ENCODE measurements at regions not wholly inside any gene's neighbourhood (a gene's known extent, or its start where the extent isn't known, plus 50 kb on each side); places are given as distances from the start of the nearest gene placed in this dataset.

DNA sequence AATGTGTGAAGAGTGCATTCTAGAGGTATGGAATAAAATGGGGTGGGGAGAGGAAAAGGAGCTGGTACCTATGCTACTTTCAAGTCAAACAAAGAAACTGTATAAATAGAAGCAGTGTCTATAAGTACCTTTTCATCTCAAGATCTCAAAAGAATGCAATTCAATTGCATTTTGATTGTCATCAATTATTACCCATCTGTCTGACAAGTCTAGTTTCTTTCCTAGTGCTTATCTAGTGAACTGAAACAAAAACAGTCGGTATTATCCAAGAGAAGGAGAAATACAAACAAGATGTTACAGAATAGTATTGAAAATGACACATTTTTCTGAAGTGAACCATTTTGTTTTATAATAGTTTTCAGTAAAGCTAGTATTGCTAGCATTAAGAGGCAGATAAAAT is 754.5 kb upstream of the LRRN3 start:
- no peak for DNase-seq

DNA sequence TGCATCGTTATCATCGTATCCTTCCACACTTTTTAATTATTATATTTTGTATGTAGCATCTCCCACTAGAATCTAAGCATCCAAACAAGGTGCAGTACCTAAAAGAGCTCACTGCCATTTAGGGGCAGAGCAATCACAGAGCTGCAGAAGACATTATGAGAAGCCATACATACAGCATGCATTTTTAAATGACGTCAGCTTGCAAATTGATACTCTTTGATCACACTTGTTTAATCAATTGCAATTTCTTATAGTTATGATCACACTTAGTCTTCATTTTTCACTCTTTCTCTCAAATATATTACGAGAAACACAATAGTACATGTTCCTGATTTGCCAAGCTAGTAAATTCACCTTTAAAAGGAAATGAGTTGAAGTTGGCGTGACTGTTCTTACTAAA is 753.3 kb upstream of the LRRN3 start:
- no peak for DNase-seq

DNA sequence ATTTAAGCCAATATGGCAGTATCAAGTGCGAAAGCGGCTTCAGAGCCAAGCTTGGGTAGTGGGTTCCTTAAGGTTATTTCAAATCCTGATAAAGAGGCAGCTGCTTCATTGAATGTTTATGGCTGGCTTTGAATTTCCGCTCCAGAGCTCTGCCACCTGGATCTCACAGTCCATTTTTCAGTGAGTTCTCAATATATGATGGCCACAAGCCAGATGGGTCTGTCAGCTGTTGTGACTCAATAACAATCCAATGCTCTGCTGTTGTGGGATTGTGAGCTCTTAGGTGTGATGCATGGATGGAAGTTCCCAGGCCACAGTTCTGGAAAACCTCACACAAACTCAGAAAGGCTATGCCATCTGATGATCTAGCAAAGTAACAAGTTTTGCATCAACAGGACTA is 743.8 kb upstream of the LRRN3 start:
- no peak for DNase-seq

DNA sequence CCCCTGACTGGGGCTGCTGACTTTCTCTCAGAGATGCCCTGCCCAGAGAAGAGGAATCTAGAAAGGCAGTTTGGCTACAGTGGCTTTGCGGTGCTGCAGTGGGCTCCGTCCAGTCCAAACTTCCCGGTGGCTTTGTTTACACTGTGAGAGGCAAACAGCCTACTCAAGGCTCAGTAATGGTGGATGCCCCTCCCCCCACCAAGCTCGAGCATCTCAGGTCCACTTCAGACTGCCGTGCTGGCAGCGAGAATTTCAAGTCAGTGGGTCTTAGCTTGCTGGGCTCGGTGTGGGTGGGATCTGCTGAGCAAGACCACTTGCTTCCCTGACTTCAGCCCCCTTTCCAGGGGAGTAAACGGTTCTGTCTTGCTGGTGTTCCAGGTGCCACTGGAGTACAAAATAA is 734.5 kb upstream of the LRRN3 start:
- DNase-seq = no peak

DNA sequence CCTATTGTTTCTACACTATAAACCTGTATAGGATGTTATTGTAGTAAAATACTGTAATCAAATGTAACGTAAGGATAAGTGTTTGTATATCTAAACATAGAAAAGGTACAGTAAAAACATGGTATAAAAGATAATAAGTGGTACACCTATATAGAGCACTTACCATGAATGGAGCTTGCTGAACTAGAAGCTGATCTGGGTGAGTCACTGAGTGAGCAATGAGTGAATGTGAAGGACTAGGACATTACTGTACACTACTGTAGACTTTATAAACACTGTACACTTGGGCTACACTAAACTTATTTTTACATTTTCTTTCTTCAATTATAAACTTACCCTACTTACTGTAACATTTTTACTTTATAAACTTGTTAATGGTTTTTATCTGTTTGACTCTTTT is 732.9 kb upstream of the LRRN3 start:
- DNase-seq = no peak

DNA sequence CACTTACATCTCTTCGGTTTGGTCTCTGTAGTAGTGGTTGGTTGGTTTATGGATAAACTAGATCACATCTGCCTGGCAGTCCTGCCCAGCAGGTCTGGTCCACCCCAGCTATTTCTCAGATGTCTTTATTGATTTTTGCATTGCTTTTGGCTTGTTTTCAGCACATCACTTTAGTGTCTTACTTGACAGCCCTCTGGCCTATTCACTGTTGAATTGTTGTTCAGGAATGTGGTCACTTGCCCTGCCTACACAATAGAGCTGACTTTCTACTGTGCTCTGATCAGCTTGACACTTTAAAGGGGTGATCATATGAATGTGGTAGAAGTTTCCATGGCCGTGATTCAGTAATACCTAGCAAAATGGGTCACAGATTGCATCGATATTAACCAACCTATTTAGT is 719.2 kb upstream of the LRRN3 start:
- no peak for DNase-seq

DNA sequence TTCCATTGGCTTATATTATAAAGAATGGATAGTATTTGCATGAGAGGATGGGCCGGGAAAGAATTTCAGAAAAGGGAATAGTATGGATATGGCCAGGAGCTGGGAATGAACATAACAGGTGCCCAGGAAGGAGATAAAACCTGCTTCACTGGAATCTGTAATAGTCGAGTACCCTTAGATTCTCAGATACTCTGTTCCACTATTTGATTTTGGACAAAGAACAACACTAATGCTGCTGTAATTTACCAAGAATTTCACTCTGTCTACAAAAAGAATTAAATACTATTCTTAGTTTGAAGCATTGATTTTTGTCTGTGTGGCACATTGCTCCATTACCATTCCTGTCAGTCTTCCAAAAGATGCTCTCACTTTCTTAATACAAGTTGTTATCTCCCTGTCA is 718.2 kb upstream of the LRRN3 start:
- no peak for DNase-seq

DNA sequence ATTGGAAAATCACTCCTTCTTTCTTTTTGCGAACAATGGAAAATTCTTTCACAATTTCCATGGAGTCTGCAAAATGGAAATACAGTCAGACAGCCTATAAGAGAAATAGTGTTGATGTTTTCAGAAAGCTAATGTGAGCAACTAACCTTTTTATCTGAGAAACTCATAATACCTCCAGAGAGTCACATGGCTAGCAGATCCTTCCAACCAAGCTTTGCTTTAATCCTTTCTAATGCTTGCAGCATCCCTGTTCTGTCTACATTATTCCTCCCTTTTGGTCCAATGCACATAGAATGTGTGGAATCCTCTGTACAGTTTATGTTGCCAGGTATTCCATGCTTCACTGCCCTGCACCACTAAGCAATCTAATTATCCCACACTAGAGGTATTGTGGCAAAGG is 717.5 kb upstream of the LRRN3 start:
- no peak for DNase-seq

DNA sequence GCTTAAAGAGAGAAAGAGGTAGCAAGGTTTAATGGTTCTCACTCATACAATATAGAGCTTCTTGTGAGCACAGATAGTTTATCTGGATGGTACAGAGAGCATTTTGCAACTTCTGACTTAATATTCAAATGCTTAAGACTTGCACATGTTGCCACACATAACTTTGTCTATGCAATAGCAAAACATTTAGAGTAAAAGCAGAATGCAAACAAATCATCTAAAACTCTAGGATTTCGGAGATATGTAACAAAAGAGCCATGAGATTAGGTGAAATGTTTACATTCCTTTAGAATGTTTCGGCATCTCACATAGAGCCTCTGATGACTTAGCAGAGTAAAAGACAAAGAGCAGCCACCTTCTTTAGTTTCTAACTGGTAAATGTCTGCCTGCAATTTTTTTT is 717.1 kb upstream of the LRRN3 start:
- no peak for DNase-seq

DNA sequence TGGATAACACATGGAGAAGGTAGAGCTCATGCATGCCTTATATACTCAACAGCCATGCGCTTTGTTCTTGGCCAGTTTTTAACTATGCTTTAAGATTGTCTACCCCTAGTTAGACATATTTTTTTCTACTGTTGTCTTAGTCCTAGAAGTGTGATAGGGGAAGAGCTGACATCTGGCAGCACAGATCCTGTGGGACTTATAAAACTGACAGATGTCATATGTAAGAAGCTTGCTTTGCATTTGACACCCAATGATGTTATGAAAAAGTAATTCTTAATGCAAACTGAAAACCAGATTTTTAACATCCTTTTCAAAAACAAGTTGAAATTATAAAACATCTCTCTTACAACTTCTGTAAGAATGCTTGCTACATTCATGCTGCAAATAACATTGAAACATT is 715.9 kb upstream of the LRRN3 start:
- no peak for DNase-seq

DNA sequence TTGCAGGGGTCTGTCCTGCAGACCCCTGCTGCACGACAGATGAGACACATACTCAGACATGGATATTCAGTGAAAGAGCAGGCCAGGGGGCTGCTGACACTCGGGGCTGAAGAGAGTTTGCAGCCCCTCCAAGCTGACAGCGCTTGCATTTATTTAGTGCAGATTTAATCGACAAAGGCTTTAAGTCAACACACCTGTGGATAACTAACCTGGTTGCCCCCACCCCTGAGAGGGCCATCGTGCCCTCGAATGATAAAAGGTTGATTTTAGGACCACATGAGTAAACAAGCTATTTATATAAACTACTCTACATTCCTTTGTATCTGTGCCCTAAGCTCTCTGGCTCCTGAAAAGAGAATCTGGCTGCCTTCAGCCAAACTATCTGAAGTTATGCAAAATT is 708.2 kb upstream of the LRRN3 start:
- DNase-seq = no peak

DNA sequence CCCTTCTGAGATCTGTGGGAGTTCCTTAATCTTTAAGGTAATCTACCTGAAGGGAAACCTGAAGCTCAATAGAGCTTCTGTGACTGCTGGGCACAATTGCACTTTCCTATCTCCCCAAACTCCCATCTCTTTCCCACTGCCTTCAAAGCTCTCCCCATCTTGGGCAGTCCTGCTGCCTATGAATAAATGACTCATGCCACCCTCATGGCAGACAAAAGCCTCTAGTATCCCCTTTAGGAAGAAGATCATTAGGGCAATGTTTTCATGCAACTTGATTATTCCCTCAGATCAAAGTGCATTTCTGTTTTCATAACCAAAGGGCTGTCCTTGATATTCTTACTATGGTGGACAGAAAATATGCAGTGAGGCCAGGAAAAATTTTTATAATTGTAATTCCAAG is 704.9 kb upstream of the LRRN3 start:
- no peak for DNase-seq

DNA sequence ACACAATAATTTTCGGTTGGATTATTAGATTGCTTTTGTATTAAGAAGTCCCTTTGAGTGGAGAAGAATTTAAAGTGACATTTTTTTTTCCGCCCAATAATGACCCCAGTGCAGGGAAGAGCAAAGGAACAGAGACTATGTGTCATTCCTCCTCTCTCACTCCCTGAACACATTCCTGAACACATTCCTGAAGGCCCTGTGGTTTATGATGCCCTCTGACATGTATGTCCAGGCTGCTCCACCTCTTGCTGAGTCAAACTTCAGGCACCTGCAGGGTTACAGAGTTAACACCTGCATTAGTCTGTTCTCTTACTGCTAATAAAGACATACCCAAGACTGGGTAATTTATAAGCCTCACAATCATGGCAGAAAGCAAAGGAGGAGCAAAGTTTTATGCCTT is 704.0 kb upstream of the LRRN3 start:
- DNase-seq = no peak

DNA sequence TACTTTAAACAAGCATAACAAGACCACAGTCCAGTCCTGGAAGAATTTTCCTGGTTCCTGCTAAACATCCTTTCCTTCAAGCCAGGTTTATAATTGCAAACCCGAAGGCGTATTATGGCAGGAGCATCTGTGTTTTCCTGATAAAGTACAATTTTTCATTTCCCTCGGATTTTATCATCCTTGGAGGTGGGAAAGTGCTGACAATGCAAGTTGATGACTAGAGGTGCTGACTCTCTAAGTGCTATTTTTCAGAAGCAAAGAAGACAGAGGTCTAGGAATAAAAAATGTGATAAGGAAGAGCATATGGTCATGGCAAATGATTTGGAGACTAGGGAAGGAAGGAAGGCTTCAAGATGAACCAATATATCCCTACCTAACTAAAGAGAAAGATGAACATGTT is 703.2 kb upstream of the LRRN3 start:
- DNase-seq = no peak

DNA sequence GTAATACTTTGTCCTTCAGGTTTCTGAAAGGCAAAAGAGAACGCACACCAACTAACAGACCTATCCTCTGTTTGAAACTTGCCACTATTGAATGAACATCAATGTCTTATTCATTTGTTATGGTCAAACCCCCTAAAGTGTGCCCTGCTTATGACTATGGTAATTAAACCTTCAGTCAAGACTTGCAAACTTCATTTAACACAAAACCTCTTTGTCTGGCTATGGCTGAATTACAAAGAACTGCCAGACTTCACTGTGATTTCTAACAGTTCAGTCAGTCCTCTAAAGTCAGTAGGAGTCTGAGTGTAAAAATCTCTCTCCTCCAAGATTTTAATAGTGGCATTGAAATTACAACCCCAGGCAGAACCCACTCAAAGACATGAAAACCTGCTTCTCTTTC is 702.5 kb upstream of the LRRN3 start:
- no peak for DNase-seq

DNA sequence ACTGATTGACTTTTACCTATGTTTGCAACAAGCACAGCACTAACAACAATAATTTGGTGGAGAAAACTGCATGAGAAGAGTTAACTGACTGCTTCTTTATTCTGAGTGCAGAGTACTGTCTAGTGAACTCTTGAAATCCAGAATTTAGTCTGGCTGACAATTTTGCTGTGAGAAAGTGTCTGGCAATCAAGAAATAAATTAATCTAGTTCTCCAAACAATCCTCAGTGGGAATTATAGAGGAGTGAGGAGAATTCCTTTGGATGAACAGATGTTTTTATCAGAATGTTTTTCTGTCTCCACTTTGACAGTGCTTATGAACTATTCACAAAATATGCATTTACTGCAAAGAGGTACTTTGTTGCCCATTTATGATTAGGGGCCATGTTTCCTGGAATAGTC is 694.9 kb upstream of the LRRN3 start:
- DNase-seq = no peak

DNA sequence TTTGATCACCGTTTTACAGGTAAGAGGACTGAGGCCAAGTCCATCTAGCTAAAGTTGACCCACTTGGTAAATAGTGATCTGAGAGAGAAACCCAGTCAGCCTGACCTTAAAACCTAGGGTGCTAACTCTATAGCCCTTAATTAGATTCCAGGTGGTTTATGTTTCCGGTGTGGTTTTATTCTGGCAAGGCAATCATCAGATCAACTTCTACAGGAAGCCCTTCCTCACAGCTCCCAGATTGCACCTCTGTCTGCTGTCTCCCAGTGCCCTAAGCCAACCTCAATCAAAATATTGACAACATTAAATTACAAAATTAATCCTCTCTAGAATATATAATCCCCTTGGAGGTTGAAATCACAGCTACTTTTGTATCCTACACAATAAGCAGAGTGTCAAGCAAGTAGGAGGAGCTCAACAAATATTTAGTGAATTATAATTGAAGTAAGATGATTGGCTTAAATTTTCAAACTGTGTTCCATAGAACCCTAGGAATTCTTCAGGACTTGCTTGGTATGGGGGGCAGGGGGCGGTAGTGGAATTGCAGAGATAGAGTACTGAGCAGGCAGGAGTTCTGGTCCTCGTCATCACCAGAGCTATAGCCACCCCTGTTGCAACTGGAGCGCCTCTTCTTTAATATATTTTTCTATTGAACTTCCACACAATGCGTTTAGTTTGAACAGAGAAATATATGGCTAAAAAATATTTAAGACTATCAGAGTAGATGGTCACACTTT is 692.8 kb upstream of the LRRN3 start:
- no peak for DNase-seq

DNA sequence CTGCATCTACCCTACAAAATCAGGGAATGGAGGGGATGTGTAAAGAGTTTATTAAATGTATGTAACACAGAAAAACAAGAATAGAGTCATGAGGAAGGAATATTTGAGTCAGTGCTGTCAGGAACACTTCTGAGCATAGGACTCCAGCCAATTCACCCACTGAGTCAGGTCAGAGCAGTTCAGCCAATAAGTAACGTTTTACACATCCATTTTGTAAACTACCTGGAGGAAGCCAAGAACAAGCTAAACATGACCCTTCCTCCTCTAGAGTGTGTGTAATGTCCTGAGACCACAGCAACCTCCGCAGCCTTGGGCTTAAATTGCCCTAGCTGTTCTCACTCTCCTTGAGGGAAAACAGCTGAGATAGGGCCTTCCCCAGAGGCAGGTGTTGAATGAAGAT is 691.5 kb upstream of the LRRN3 start:
- DNase-seq = no peak

DNA sequence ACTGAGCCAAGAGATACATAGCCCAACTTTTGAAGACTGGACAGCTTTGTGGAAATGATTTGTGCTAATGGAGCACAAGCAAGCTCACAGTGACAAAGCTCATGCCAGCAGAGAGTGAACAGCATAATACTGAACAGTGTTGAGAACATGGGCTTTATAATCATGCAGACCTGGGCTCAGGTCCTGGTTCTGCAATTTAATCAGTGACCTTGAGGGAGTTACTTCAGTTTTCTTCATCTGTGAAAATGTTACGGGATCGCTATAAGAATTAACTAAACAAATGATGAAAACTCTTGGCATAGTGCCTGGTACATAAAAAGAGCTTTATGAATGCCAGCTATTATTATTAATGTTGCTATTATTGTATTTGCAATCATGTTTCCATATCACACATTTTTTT is 690.5 kb upstream of the LRRN3 start:
- no peak for DNase-seq

DNA sequence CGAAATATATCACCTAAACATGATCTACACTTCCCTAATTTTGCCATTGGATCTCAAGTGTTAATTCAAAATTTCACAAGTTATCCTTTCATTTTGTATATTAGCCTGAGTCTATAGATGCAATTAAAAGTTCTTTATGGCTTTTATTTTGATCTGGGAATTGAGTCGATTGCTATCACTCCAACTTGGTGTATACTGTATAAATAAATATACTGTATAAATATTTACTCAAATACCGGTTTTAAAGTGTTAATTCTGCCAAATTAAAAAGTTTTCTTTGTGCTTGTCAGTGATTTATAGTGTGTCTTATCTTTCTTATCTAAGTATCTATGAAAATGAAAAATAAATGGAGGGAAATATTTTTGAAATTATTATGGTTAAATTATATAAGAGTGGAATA is 683.7 kb upstream of the LRRN3 start:
- DNase-seq = no peak

DNA sequence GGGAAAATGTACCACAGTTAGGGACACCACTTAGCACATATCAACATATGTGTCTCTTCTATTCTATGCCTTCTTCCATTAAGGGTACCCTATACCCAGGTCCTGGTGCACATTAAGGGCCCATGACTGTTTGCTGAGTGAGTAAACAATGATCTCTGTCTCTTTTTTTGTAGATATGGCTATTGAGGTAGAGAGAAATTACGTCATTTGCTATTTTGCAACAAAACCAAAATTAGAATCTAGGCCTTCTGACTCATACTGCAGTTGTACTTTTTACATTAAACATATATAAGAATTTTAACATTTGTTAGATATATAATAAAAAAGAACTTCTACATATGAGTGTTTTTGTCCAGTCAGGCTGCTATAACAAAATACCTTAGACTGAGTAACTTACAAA is 683.2 kb upstream of the LRRN3 start:
- no peak for DNase-seq

DNA sequence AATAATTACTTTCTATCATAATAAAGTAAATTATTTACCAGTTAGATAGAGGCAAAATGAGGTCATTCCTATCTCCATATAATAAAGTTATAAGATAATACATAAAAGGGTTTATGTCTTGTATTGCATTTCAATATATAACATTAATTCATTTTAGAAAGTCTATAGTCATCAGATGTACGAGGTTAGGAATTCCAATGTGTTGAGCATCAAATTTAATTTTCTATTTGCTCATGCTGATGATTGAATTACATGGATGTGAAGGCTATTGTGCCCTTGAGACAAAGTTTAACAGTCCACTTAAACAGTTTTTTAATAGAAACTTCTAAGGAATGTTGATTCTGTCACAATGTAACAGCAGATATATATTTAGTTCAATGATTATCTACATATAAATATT is 678.3 kb upstream of the LRRN3 start:
- DNase-seq = no peak

DNA sequence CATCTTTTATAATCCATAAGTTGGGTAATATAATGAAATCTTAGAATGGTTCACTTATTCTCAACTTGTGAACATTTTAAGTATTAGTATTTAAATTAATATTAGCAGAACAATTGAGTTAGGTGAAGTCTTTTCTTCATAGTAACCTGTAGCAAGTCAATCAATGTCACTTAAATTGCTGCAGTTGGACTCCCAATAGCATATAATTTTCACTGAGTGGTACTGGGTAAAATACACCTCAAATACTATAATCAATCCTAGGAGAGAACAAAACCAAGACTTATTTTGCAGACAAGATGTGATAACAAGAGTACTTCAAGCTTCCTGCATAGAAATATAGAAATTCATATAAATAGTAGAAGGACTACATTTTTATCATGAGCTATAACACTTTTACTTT is 677.9 kb upstream of the LRRN3 start:
- no peak for DNase-seq

DNA sequence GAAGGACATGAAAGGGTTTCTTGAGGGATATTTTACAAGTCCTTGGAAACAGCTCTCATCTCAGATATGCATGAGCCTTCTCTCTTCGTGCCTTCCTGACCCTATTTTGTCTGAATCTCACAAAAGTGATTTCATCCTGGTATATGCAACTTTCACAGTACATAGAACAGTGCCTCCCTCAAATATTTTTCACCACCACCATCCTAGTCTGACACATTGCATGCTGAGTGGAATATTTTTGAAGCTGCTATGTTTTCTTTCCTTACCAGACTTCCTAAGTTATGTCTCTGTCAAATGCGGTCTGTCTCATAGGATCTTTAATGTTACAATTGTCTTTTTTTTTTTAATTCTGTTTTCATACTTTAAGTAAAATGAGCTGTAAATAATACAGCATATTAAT is 673.3 kb upstream of the LRRN3 start:
- no peak for DNase-seq

DNA sequence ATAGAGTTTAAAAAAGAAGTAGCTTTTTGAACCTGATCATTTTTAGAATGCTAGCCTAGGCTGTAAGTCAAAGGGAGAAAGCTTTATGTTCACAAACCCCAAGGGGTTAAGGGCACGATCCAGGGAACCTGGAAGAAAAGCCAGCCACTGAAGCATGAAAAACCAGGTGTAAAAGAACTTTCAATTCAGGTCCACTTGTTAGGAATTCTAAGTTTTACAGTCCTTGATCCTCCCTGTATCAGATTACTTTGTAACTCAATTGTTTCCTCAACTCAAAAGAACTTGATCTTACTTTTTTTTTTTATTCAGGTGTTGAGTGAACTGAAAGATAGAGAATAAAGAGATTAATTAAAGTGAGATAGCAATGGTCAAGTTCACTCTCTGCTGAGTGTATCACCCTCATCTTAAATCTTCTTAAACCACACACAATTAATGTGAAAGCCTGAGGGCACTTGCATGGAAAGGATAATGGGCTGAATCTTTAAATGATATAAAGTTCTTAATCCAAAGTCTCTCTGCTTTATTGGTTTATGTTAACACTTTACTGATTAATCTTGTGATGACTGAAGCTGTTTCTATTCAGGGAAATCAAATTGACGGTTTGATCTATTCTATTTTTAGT is 672.2 kb upstream of the LRRN3 start:
- no peak for DNase-seq

Measured in NCI-H526 treated with DMSO at 0.1 percent for 48 hours (cell line).